ENCODE measurements at regions not wholly inside any gene's neighbourhood (a gene's known extent, or its start where the extent isn't known, plus 50 kb on each side); places are given as distances from the start of the nearest gene placed in this dataset.

DNA sequence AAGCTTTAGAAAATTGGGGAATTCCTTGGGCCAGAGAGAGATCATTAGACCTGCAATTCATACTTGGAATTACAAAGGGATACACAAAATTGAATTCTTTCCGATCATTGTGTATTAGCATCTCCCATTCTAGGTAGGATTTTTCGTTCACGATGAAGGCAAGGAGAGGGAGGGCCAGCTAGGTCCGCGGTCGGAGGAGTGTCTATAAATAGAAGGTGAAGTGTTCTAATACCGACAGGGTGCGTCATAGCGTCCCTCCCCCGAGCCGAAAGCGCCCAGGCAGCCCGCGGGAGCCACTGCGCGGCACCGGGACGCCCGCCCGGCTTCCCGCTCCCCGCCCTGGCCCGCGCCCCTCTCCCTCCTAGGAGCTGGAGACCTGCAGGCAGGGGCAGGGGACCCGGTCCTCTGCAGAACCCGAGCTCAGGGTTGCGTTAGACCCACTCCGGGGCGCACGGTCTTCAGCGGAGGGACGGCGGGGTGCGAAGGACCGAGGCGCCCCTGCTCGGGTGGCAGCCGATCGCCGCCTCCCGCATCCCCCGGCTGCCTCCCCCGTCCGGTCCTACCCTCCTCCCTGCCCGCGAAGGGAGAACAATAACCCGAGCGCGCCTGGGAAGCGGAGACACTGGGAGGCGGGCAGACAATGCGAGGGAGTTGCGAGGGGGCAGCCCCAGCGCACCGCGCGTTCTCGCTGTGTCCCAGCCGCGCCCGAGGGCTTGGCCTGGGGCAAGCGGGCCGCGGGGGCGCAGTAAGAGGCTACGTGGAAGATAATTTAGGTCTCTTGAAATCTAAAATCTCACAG, 114.2 kb upstream of the SERTAD2 start:
- H4K8ac ChIP-seq (replicated peaks; ENCODE audit: insufficient read length, low read depth, low read length): no peak overlapping the region
- H3K23ac ChIP-seq (ENCODE audit: insufficient read length, low read depth, low read length): no peak overlapping the region
- H3K56ac ChIP-seq (ENCODE audit: insufficient read length, low read depth, low read length): no peak overlapping the region
- Mint-ChIP-seq H3K36me3 (ENCODE audit: insufficient read depth in 1 of 3, low read depth in 3 of 3) (no peaks in the 10 kb centered on the region), H3K27ac (no peak overlapping the region), H3K27me3 (ENCODE audit: low read depth) (peaks cover 83% of the 10 kb centered on the region), H3K4me1 (peaks cover 11 to 26% of the 10 kb centered on the region in 2 experiments), H3K4me3 (peak overlapping the region; percentile 63 to 92), H3K9me3 (peaks cover 0 to 3% of the 10 kb centered on the region in 2 experiments; a peak in 1 of 5 replicates)
- no peaks in the 10 kb centered on the region for H3K4me1 ChIP-seq (ENCODE audit: insufficient read depth, low read length)
- H4K5ac ChIP-seq (ENCODE audit: insufficient read length, low read depth, low read length): no peak overlapping the region
- no peaks in the 10 kb centered on the region for H4K20me1 ChIP-seq (ENCODE audit: control insufficient read depth, insufficient read depth, insufficient read length)
- TF ChIP-seq, protein P1, sequence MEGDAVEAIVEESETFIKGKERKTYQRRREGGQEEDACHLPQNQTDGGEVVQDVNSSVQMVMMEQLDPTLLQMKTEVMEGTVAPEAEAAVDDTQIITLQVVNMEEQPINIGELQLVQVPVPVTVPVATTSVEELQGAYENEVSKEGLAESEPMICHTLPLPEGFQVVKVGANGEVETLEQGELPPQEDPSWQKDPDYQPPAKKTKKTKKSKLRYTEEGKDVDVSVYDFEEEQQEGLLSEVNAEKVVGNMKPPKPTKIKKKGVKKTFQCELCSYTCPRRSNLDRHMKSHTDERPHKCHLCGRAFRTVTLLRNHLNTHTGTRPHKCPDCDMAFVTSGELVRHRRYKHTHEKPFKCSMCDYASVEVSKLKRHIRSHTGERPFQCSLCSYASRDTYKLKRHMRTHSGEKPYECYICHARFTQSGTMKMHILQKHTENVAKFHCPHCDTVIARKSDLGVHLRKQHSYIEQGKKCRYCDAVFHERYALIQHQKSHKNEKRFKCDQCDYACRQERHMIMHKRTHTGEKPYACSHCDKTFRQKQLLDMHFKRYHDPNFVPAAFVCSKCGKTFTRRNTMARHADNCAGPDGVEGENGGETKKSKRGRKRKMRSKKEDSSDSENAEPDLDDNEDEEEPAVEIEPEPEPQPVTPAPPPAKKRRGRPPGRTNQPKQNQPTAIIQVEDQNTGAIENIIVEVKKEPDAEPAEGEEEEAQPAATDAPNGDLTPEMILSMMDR (conservative IDR thresholded peaks at IDR 0.05): no peak
- H3K79me2 ChIP-seq (ENCODE audit: insufficient read depth, low read length): no peaks in the 10 kb centered on the region
- H3K27ac ChIP-seq (ENCODE audit: insufficient read length, low read depth, low read length): no peak overlapping the region
- H2BK120ac ChIP-seq (ENCODE audit: low read depth, low read length, poor library complexity, severe bottlenecking): no peak overlapping the region
- H3K9ac ChIP-seq (ENCODE audit: extremely low read depth, insufficient read length, low read length): no peak overlapping the region
- H4K91ac ChIP-seq (ENCODE audit: insufficient read length, low read depth, low read length): no peak overlapping the region
- DNase-seq: peak; percentile 75
- no peak overlapping the region for H2BK5ac ChIP-seq (ENCODE audit: insufficient read length, low read length)
- peak overlapping the region; percentile 87; the same call in 1 of the 2 replicates for H3K14ac ChIP-seq (ENCODE audit: insufficient read depth, low read length)
- no peak overlapping the region for H3K4ac ChIP-seq (ENCODE audit: low read depth, low read length)
- peak overlapping the region; percentile 61 for H3K18ac ChIP-seq (ENCODE audit: insufficient read length, low read depth, low read length)
- no peaks in the 10 kb centered on the region for H3K9me3 ChIP-seq (ENCODE audit: control insufficient read depth, low read depth, low read length)
- H3T11ph ChIP-seq (ENCODE audit: low read length): no peak overlapping the region
- H2BK20ac ChIP-seq (ENCODE audit: low read depth, low read length, poor library complexity, severe bottlenecking): no peak overlapping the region
- no peaks in the 10 kb centered on the region for H3K79me1 ChIP-seq (ENCODE audit: insufficient read depth, low read depth, low read length, poor library complexity, severe bottlenecking)
- H2BK12ac ChIP-seq (ENCODE audit: insufficient read length, low read depth, low read length): no peak overlapping the region
- no peak overlapping the region for H2AFZ ChIP-seq (ENCODE audit: low read length)
- H2AK5ac ChIP-seq (ENCODE audit: insufficient read length, low read length): no peak overlapping the region
- peak overlapping the region; percentile 63 for H3K4me2 ChIP-seq (ENCODE audit: insufficient read depth, insufficient read length, low read length)
- WGBS (ENCODE audit: extremely low coverage, insufficient read length, low lambda C conversion rate): no CpG with 5 or more reads among the region's 66 CpGs
- H2BK15ac ChIP-seq (ENCODE audit: low read depth, low read length): no peak overlapping the region
- H3K27me3 ChIP-seq (ENCODE audit: insufficient read depth, low read length): peaks cover 8% of the 10 kb centered on the region
- peaks cover 5% of the 10 kb centered on the region for H3K23me2 ChIP-seq (ENCODE audit: insufficient read length, low read depth, low read length, poor library complexity, severe bottlenecking)

Measured in H9 (cell line).